ENCODE measurements at regions not wholly inside any gene's neighbourhood (a gene's known extent, or its start where the extent isn't known, plus 50 kb on each side); places are given as distances from the start of the nearest gene placed in this dataset.
"Not testable (repeated sequence)": the region's sequence is repeated elsewhere in the genome, so short reads cannot be mapped to it uniquely, and the experiment has no call there.

GRCh38 chr18:49731860-49732311 lies 81.4 kb downstream of the ACAA2 start:
- no peak for DNase-seq

GRCh38 chr18:49731421-49731841 lies 81.9 kb downstream of the ACAA2 start:
- DNase-seq = no peak

- no peak for DNase-seq
These were observed 82.4 kb downstream of the ACAA2 start for GRCh38 chr18:49730951-49731391.

GRCh38 chr18:49728542-49728941 lies 84.8 kb downstream of the ACAA2 start:
- peak; percentile 65 for DNase-seq

- DNase-seq = no peak
These were observed 85.5 kb downstream of the ACAA2 start for GRCh38 chr18:49727816-49728215.

GRCh38 chr18:49726675-49726963 lies 86.7 kb downstream of the ACAA2 start:
- DNase-seq = no peak

GRCh38 chr18:49725809-49726674 lies 87.3 kb downstream of the ACAA2 start:
- no peak for DNase-seq

- DNase-seq = no peak
These were observed 89.6 kb downstream of the ACAA2 start for GRCh38 chr18:49723648-49724180.

- no peak for DNase-seq
These were observed 90.9 kb downstream of the ACAA2 start for GRCh38 chr18:49722477-49722876.

- DNase-seq = no peak
These were observed 91.4 kb downstream of the ACAA2 start for GRCh38 chr18:49721981-49722380.

- DNase-seq = not testable (repeated sequence)
These were observed 92.4 kb downstream of the ACAA2 start for GRCh38 chr18:49720944-49721343.

GRCh38 chr18:49717617-49718016 lies 95.7 kb downstream of the ACAA2 start:
- DNase-seq = no peak

GRCh38 chr18:49716035-49716434 lies 97.3 kb downstream of the ACAA2 start:
- DNase-seq = no peak

- no peak for DNase-seq
These were observed 104.0 kb downstream of the ACAA2 start for GRCh38 chr18:49709347-49709690.

- no peak for DNase-seq
These were observed 104.5 kb downstream of the ACAA2 start for GRCh38 chr18:49708662-49709346.

GRCh38 chr18:49707599-49707998 lies 105.7 kb downstream of the ACAA2 start:
- no peak for DNase-seq

GRCh38 chr18:49704334-49704733 lies 109.0 kb downstream of the ACAA2 start:
- DNase-seq = no peak

- DNase-seq = no peak
These were observed 112.1 kb downstream of the ACAA2 start for GRCh38 chr18:49701190-49701589.

GRCh38 chr18:49699303-49699702 lies 114.0 kb downstream of the ACAA2 start:
- no peak for DNase-seq

GRCh38 chr18:49698525-49699025 lies 114.8 kb downstream of the ACAA2 start:
- no peak for DNase-seq

- no peak for DNase-seq
These were observed 115.4 kb downstream of the ACAA2 start for GRCh38 chr18:49697757-49698524.

GRCh38 chr18:49697049-49697448 lies 116.3 kb downstream of the ACAA2 start:
- DNase-seq = no peak

GRCh38 chr18:49694402-49694801 lies 118.9 kb downstream of the ACAA2 start:
- DNase-seq = no peak
